HL-60 (cell line): ENCODE measurements at regions not wholly inside any gene's neighbourhood (a gene's known extent, or its start where the extent isn't known, plus 50 kb on each side); places are given as distances from the start of the nearest gene placed in this dataset.

ENCODE experiments used
- DNase-seq, 2 experiments: peaks; one replicate each; pipeline ENCODE4 v3.0.0-alpha.2; 2010 to 2020; ENCODE audit warnings: low read depth in 1 of 2, low spot score in 1 of 2
- H3K27ac ChIP-seq: fragments of 250-450 bp; sonication (Bioruptor Pico); replicated peaks from 2 replicates; pipeline ENCODE4 v1.5.1; 2020; ENCODE audit warnings: mild to moderate bottlenecking, moderate library complexity
- H3K27me3 ChIP-seq: fragments of 250-450 bp; sonication (Bioruptor Pico); 2 replicates; pipeline ENCODE4 v1.5.1; 2021; ENCODE audit warnings: mild to moderate bottlenecking, moderate library complexity; ENCODE audit not compliant: insufficient read depth, poor library complexity, severe bottlenecking
- H3K4me3 ChIP-seq: replicated peaks from 2 replicates; pipeline ENCODE4 v1.5.1; 2011; ENCODE audit warnings: mild to moderate bottlenecking, control low read depth, low read length; ENCODE audit not compliant: insufficient read depth
- GABPA ChIP-seq: IDR thresholded peaks from 2 replicates; pipeline ENCODE4 v1.6.1; 2012; ENCODE audit warnings: low read depth
- POLR2AphosphoS5 ChIP-seq: IDR thresholded peaks from 2 replicates; pipeline ENCODE4 v1.6.1; 2012; ENCODE audit warnings: low read depth
- SPI1 ChIP-seq: IDR thresholded peaks from 2 replicates; pipeline ENCODE4 v1.6.1; 2012; ENCODE audit warnings: low read depth, mild to moderate bottlenecking, borderline replicate concordance
- TF ChIP-seq, protein P1 (sequence below): IDR thresholded peaks from 2 replicates; pipeline ENCODE4 v1.6.1; 2012; ENCODE audit warnings: low read depth; ENCODE audit not compliant: insufficient replicate concordance
- TF ChIP-seq, protein P2 (sequence below): IDR thresholded peaks from one replicate; pipeline ENCODE4 v1.5.1; 2011; ENCODE audit warnings: low read length, control low read depth, inconsistent platforms; ENCODE audit not compliant: insufficient read depth

- H3K27me3 ChIP-seq = no peaks in the 10 kb centered on the region
- no peak for TF ChIP-seq GABPA
- TF ChIP-seq POLR2AphosphoS5 = no peak
- TF ChIP-seq SPI1 = 0 out of 2 replicates have a peak, but pooled peaks have one; percentile 14
- no peak for DNase-seq
- H3K27ac ChIP-seq = no peak overlapping the region
- no peak overlapping the region for H3K4me3 ChIP-seq
Measured at GRCh38 chr2:8160959-8161358, 520.9 kb upstream of the ID2 start.

GRCh38 chr2:8162552-8162951 lies 519.3 kb upstream of the ID2 start:
- no peak for TF ChIP-seq POLR2AphosphoS5
- TF ChIP-seq SPI1 = no peak
- TF ChIP-seq, protein P1, sequence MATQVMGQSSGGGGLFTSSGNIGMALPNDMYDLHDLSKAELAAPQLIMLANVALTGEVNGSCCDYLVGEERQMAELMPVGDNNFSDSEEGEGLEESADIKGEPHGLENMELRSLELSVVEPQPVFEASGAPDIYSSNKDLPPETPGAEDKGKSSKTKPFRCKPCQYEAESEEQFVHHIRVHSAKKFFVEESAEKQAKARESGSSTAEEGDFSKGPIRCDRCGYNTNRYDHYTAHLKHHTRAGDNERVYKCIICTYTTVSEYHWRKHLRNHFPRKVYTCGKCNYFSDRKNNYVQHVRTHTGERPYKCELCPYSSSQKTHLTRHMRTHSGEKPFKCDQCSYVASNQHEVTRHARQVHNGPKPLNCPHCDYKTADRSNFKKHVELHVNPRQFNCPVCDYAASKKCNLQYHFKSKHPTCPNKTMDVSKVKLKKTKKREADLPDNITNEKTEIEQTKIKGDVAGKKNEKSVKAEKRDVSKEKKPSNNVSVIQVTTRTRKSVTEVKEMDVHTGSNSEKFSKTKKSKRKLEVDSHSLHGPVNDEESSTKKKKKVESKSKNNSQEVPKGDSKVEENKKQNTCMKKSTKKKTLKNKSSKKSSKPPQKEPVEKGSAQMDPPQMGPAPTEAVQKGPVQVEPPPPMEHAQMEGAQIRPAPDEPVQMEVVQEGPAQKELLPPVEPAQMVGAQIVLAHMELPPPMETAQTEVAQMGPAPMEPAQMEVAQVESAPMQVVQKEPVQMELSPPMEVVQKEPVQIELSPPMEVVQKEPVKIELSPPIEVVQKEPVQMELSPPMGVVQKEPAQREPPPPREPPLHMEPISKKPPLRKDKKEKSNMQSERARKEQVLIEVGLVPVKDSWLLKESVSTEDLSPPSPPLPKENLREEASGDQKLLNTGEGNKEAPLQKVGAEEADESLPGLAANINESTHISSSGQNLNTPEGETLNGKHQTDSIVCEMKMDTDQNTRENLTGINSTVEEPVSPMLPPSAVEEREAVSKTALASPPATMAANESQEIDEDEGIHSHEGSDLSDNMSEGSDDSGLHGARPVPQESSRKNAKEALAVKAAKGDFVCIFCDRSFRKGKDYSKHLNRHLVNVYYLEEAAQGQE = no peak
- TF ChIP-seq, protein P2, sequence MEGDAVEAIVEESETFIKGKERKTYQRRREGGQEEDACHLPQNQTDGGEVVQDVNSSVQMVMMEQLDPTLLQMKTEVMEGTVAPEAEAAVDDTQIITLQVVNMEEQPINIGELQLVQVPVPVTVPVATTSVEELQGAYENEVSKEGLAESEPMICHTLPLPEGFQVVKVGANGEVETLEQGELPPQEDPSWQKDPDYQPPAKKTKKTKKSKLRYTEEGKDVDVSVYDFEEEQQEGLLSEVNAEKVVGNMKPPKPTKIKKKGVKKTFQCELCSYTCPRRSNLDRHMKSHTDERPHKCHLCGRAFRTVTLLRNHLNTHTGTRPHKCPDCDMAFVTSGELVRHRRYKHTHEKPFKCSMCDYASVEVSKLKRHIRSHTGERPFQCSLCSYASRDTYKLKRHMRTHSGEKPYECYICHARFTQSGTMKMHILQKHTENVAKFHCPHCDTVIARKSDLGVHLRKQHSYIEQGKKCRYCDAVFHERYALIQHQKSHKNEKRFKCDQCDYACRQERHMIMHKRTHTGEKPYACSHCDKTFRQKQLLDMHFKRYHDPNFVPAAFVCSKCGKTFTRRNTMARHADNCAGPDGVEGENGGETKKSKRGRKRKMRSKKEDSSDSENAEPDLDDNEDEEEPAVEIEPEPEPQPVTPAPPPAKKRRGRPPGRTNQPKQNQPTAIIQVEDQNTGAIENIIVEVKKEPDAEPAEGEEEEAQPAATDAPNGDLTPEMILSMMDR = no peak
- no peak for TF ChIP-seq GABPA
- Histone ChIP-seq H3K27me3 (no peaks in the 10 kb centered on the region), H3K27ac (no peak overlapping the region), H3K4me3 (no peak overlapping the region)
- no peak for DNase-seq

- H3K4me3 ChIP-seq = no peak overlapping the region
- DNase-seq = no peak
- TF ChIP-seq SPI1 (no peak), POLR2AphosphoS5 (no peak), GABPA (no peak)
- TF ChIP-seq, protein P1 = no peak
- TF ChIP-seq, protein P2 = no peak
- no peak overlapping the region for H3K27ac ChIP-seq
- no peaks in the 10 kb centered on the region for H3K27me3 ChIP-seq
Measured at GRCh38 chr2:8165550-8165949, 516.3 kb upstream of the ID2 start.

DNA sequence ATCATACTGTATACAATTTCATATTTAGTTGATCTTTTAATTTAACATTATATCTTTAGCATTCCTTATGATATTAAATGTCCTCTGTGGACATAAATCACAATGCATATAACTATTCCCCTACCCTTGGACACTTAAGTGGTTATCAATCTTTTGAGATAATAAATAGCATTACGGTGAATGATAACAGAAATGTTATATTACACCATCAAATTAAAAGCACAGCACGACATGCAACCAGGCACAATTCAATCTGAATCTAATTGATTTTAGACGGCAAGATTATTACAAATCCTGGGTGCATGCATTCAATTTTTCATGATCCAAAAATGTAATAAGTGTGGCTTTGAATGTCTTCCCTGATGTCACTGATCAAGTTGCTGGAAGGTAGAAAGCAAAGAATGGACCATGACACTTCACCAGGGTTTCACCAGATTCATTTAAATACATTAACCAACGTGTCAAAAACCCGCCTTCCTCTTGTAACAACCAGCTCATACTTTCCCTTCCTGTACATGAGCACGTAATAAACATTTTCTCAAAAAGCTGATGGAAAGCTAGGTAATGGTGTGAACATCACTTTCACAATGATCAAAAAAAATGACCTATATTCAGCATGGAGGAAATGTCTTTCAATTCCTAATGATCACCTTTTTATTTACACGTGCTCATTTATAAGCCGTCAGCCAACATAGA lies 513.7 kb upstream of the ID2 start:
- Histone ChIP-seq H3K27me3 (no peaks in the 10 kb centered on the region), H3K27ac (no peak overlapping the region), H3K4me3 (no peak overlapping the region)
- TF ChIP-seq SPI1 = no peak
- TF ChIP-seq, protein P2 = no peak
- no peak for TF ChIP-seq GABPA
- no peak for TF ChIP-seq POLR2AphosphoS5
- TF ChIP-seq, protein P1 = no peak
- DNase-seq = no peak
